Tibial nerve (tissue), 4 donors: ENCODE measurements at regions not wholly inside any gene's neighbourhood (a gene's known extent, or its start where the extent isn't known, plus 50 kb on each side); places are given as distances from the start of the nearest gene placed in this dataset.

Experiments used
- DNase-seq, 2 donors: peaks; one replicate each; pipeline ENCODE4 v3.0.0-alpha.2; 2019; ENCODE audit warnings: low spot score in 2 of 2
- H3K27ac ChIP-seq, 4 donors: fragments of 200-600 bp; sonication (generic) in 3 of 4; one replicate each; pipeline ENCODE4 v1.5.1; 2017 to 2019; ENCODE audit warnings: mild to moderate bottlenecking in 1 of 4
- H3K27me3 ChIP-seq, 2 donors: fragments of 200-600 bp; sonication (generic) in 1 of 2; one replicate each; pipeline versions ENCODE4 v1.5.1 to v1.6.0; 2017 to 2019
- H3K36me3 ChIP-seq, 3 donors: fragments of 200-600 bp; sonication (generic); one replicate each; pipeline ENCODE4 v1.5.1; 2018 to 2019
- H3K4me1 ChIP-seq, 4 donors: fragments of 200-600 bp; sonication (generic) in 3 of 4; one replicate each; pipeline ENCODE4 v1.5.1; 2017 to 2019
- H3K4me3 ChIP-seq, 4 donors: fragments of 200-600 bp; sonication (generic) in 3 of 4; one replicate each; pipeline ENCODE4 v1.5.1; 2017 to 2019; ENCODE audit warnings: mild to moderate bottlenecking in 1 of 4, moderate library complexity in 1 of 4
- H3K9me3 ChIP-seq, 4 donors: fragments of 200-600 bp; sonication (generic) in 3 of 4; one replicate each; pipeline ENCODE4 v1.5.1; 2017 to 2019
- CTCF ChIP-seq, 5 experiments: fragments of 200-600 bp in 3 of 5; fragments of 450-650 bp in 2 of 5; sonication (generic) in 3 of 5; IDR thresholded peaks; one replicate each; pipeline ENCODE4 v1.5.1; 2016 to 2019; ENCODE audit warnings: antibody characterized with exemption in 5 of 5, mild to moderate bottlenecking in 3 of 5, moderate library complexity in 2 of 5
- EP300 ChIP-seq, 2 donors: sonication (generic); formaldehyde crosslinking; IDR thresholded peaks; one replicate each; pipeline ENCODE4 v1.6.1; 2017; ENCODE audit warnings: antibody characterized with exemption in 2 of 2, mild to moderate bottlenecking in 1 of 2
- POLR2A ChIP-seq, 2 donors: fragments of 450-650 bp; IDR thresholded peaks; one replicate each; pipeline ENCODE4 v1.6.1; 2017; ENCODE audit warnings: antibody characterized with exemption in 2 of 2, mild to moderate bottlenecking in 2 of 2, moderate library complexity in 2 of 2
- WGBS, 2 donors: methylation state at CpG; one replicate each; pipeline ENCODE4 v1.1.5; 2018; 5-methylcytosine and 5-hydroxymethylcytosine counted together

GRCh38 chr16:61181982-61182381 is 854.3 kb downstream of the CDH8 start:
- no peak for TF ChIP-seq CTCF (IDR thresholded peaks at IDR 0.05)
- no peak for TF ChIP-seq EP300 (IDR thresholded peaks at IDR 0.05)
- no peak for TF ChIP-seq POLR2A (IDR thresholded peaks at IDR 0.05)
- Histone ChIP-seq H3K36me3 (no peaks in the 10 kb centered on the region), H3K9me3 (no peaks in the 10 kb centered on the region), H3K4me1 (no peaks in the 10 kb centered on the region), H3K27ac (no peak overlapping the region), H3K4me3 (no peak overlapping the region), H3K27me3 (no peaks in the 10 kb centered on the region)
- no peak for DNase-seq
- 76 to 79% methylated on average over 2 of the region's 2 CpGs for WGBS, 2 donors

GRCh38 chr16:61179561-61179960 is 856.7 kb downstream of the CDH8 start:
- Histone ChIP-seq H3K36me3 (no peaks in the 10 kb centered on the region), H3K9me3 (no peaks in the 10 kb centered on the region)

GRCh38 chr16:61165797-61166196 is 870.4 kb downstream of the CDH8 start:
- Histone ChIP-seq H3K4me1 (no peaks in the 10 kb centered on the region), H3K27me3 (no peaks in the 10 kb centered on the region), H3K36me3 (no peaks in the 10 kb centered on the region), H3K4me3 (no peak overlapping the region), H3K27ac (no peak overlapping the region), H3K9me3 (peaks cover 0 to 3% (median 0%) of the 10 kb centered on the region in 4 donors)
- WGBS, 2 donors, result 52 to 59% methylated on average over 3 of the region's 3 CpGs
- DNase-seq, result no peak
- TF ChIP-seq CTCF (IDR thresholded peaks at IDR 0.05) (no peak), POLR2A (IDR thresholded peaks at IDR 0.05) (no peak), EP300 (IDR thresholded peaks at IDR 0.05) (no peak)

More at GRCh38 chr16:61179561-61179960, 856.7 kb downstream of the CDH8 start:
- no peaks in the 10 kb centered on the region for H3K4me1 ChIP-seq
- no peaks in the 10 kb centered on the region for H3K27me3 ChIP-seq
- WGBS, 2 donors, result 91 to 97% methylated on average over 2 of the region's 2 CpGs
- no peak overlapping the region for H3K27ac ChIP-seq
- no peak for DNase-seq
- TF ChIP-seq POLR2A (IDR thresholded peaks at IDR 0.05), result no peak
- no peak for TF ChIP-seq CTCF (IDR thresholded peaks at IDR 0.05)
- no peak for TF ChIP-seq EP300 (IDR thresholded peaks at IDR 0.05)
- H3K4me3 ChIP-seq, result no peak overlapping the region

- Histone ChIP-seq H3K4me3 (no peak overlapping the region), H3K27ac (no peak overlapping the region), H3K4me1 (no peaks in the 10 kb centered on the region), H3K27me3 (no peaks in the 10 kb centered on the region), H3K9me3 (no peaks in the 10 kb centered on the region), H3K36me3 (no peaks in the 10 kb centered on the region)
- WGBS, 2 donors, result 84 to 88% methylated on average over 4 of the region's 4 CpGs
- no peak for DNase-seq
- TF ChIP-seq POLR2A (IDR thresholded peaks at IDR 0.05) (no peak), EP300 (IDR thresholded peaks at IDR 0.05) (no peak), CTCF (IDR thresholded peaks at IDR 0.05) (no peak)
Observed at GRCh38 chr16:61150351-61150750, 885.9 kb downstream of the CDH8 start.

- 68 to 79% methylated on average over 4 to 5 of the region's 5 CpGs for WGBS, 2 donors
- H3K27ac ChIP-seq, result no peak overlapping the region
- H3K36me3 ChIP-seq, result no peaks in the 10 kb centered on the region
- DNase-seq, result no peak
- TF ChIP-seq POLR2A (IDR thresholded peaks at IDR 0.05) (no peak), CTCF (IDR thresholded peaks at IDR 0.05) (no peak), EP300 (IDR thresholded peaks at IDR 0.05) (no peak)
- no peak overlapping the region for H3K4me3 ChIP-seq
- H3K27me3 ChIP-seq, result no peaks in the 10 kb centered on the region
- no peaks in the 10 kb centered on the region for H3K9me3 ChIP-seq
- no peaks in the 10 kb centered on the region for H3K4me1 ChIP-seq
Observed at GRCh38 chr16:61149709-61150108, 886.5 kb downstream of the CDH8 start.
